GM12872 (cell line): ENCODE measurements at regions not wholly inside any gene's neighbourhood (a gene's known extent, or its start where the extent isn't known, plus 50 kb on each side); places are given as distances from the start of the nearest gene placed in this dataset.

Experiments
- CTCF ChIP-seq: IDR thresholded peaks from 3 replicates; pipeline ENCODE4 v1.5.1; 2011; ENCODE audit warnings: low read depth, mild to moderate bottlenecking, low read length, moderate library complexity; ENCODE audit not compliant: insufficient read depth

- no peak for TF ChIP-seq CTCF
These were observed 109.5 kb downstream of the UNCX start for GRCh38 chr7:1342090-1342640.

- no peak for TF ChIP-seq CTCF
These were observed 110.9 kb downstream of the UNCX start for GRCh38 chr7:1343551-1343950.

DNA sequence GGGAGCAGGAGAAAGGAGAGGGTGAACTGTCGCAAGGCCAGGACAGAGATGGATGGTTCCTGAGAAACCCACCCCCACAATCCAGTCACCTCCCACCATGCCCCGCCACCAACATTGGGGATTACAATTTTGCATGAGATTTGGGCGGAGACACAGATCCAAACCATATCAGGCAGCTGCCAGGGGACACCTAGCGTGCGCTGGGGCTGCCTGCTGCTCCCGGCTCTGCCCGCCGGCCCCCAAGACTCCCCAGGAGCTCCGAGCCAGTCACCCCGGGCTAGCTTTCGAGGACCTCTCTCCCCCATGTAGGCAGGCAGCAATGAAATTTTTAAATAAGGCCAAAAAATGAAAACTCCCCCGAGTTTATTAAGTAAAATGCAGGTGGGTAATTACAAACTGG lies 111.7 kb downstream of the UNCX start:
- TF ChIP-seq CTCF = no peak

GRCh38 chr7:1344981-1345701 lies 112.5 kb downstream of the UNCX start:
- TF ChIP-seq CTCF = no peak

DNA sequence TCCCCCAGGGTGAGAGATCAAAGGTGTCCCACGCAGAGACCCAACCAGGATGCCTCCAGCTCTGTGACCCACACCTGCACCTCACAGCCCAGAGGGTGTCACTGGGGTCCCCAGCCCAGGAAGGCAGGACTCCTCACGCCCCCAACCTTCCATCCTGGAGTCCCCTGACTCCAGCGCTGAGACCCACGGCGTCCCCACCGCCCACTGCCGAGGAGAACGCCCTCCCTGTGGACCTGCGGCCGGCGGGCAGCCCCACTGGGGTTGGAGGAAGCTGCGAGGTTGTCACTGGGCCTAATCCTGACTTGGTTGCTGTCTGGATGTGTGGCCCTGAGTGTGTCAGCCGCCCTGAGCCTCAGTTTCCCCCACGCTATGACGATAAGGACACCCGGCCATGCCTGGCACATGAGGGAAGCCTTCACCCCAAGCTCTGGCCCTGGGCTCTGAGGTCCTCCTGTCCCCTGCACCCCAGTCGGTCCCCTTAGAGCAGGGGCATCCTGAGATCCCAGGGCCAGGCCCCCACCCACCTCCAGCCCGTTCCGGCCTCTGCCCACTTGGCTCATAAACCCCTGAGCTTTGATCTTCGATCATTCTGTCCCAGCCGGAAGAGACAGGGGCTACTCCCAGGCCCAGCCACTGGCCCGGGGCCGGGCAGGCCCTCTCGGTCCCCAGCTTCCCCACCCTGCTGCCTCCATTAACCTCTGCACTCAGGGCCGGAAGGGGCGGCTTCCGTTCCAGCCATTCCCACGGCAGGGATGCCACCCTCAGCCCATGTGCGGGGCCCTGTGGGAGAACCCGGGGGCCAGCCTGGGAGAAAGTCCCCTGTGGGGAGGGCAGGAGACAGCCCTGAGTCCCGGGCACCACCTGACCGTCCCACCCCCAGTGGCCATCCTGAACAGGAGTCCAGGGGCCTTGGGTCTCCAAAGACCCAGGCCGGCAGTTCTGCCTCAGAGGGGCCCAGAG lies 113.2 kb downstream of the MICALL2 start:
- no peak for TF ChIP-seq CTCF

DNA sequence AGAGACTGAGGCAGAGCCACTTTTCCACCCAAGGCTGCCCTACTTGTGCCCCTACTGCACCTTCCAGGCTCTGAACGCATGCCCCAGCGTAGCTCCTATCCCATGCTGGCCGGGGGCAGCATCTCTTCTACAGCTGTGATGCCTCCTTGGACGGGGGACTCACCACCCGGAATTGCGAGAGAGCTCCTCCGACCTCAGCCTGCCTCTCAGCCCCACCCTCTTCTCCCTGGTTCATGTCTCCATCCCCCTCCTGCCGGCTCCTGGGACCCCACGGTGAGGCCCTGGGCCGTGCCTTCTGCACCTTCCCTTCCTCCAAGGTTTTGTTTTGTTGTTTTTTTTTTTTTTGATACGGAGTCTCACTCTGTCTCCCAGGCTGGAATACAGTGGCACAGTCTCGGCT lies 112.4 kb downstream of the MICALL2 start:
- no peak for TF ChIP-seq CTCF
